HG03457 (cell line): ENCODE measurements at regions not wholly inside any gene's neighbourhood (a gene's known extent, or its start where the extent isn't known, plus 50 kb on each side); places are given as distances from the start of the nearest gene placed in this dataset.
A peak's percentile ranks its signal among the peaks of the same experiment; 100 is the strongest.

Experiments used
- ATAC-seq: cut with Tn5 transposase; IDR thresholded peaks from one replicate; pipeline ENCODE4 v1.9.1; 2021; ENCODE audit warnings: moderate number of reproducible peaks; ENCODE audit not compliant: unreplicated experiment

- no peak for ATAC-seq
These were observed 301.4 kb upstream of the IRAK1BP1 start for GRCh38 chr6:78565997-78566396.

DNA sequence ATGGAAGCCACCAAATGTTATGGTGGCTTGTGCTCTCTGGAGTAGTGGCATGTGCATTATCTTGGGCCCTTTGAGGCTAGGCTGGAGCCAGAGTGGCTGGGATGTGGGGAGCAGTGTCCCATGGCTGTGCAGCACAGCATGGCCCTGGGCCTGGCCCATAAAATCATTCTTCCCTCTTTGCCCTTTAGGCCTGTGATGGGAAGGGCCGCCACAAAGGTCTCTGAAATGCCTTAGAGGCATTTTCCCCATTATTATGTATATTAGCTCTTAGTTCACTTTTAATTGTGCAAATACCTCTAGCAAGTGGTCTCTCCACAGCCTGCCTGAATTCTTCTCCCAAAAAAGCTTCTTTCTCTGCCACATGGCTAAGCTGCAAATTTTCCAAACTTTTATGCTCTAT, 297.3 kb upstream of the IRAK1BP1 start:
- no peak for ATAC-seq

DNA sequence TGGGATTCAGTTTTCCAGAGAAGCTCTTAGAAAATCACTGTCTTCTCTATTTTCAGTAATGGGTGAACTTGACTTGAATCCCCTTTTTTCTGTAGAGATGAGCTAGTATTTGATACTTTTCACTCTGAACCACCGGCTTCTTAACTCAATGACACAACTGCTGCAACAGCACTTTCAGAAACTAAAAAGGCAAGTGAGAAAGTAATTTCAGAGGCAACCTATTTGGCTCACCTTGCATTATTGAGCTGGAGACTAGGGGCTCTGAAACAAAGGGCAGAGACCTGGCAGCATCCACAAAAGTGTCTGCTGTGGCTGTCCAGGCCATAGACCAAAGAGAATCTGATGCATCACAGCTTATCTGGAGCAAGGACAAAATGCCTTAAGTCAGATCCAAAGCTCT, 289.8 kb upstream of the IRAK1BP1 start:
- ATAC-seq: no peak

DNA sequence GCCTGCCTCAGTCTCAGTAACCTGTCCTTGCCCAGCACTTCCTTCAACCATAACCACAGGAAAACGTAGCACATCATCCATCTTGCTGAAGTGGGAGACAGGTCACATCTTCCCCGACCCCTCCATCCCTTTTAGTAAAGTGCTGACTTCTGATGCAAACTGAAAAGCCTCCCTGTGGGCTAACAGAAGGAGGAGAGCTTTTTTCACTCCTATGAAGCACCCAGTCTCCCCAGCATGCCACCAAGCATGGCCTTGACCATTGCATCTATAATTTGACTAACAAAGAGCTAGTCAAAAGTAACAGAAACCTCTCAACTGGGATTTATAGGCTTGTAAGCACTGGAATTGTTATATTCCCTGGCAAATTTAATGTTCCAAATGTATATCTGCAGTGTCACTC, 288.9 kb upstream of the IRAK1BP1 start:
- ATAC-seq: no peak

DNA sequence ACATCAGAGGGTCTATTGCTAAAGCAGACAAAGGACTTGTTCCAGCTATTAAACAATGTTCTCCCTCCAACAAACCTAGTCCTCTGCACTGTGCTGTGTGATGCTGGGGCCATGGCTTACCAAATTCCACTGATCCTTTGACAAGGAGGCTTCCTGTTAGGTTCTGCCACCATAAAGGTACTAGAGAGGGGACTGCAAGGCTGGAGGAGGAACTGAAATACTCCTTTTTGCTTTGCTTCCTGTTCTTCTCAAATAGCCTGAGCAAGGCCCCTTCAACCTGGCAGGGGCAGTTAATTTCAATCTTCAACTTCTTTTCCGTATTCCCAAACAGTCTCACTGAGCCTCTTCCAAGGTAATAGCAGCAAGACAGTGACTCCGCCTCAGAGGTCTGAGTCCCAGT, 286.4 kb upstream of the IRAK1BP1 start:
- no peak for ATAC-seq

DNA sequence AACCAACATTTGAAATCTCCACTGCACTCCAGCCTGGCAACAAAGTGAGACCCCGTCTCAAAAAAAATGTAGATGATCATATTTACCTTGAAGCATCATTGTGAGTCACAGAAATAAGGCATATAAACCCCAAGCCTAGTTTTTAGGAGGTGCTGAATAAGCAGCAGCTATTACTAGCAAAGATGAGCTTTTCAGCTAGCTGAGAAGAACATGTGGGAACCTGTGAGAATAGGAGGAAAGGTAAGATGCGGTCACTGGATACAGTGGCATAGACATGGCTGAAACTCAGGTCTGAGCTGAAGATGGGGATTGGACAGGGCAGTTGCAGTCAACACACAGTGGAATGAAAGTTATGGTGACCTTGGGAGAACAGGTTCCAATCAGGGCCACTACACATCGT, 284.3 kb upstream of the IRAK1BP1 start:
- ATAC-seq: no peak

DNA sequence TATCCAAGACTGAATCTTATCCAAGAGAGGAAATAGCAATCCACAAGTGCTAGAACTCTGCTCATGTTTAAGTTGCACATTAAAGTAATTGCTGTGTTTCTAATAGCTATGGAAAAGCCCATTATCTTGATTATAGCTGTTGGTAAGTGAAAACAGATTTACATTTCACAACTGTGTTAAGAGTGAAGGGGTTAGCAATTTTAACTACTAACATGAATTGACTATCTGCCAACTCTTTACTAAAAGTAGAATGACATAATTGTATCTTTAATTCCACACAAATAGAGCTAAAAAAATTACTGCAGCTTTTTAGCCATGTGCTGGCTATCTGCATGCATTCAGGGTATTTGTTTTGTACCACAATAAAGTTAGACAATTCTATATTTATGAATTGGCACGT, 277.9 kb upstream of the IRAK1BP1 start:
- no peak for ATAC-seq

DNA sequence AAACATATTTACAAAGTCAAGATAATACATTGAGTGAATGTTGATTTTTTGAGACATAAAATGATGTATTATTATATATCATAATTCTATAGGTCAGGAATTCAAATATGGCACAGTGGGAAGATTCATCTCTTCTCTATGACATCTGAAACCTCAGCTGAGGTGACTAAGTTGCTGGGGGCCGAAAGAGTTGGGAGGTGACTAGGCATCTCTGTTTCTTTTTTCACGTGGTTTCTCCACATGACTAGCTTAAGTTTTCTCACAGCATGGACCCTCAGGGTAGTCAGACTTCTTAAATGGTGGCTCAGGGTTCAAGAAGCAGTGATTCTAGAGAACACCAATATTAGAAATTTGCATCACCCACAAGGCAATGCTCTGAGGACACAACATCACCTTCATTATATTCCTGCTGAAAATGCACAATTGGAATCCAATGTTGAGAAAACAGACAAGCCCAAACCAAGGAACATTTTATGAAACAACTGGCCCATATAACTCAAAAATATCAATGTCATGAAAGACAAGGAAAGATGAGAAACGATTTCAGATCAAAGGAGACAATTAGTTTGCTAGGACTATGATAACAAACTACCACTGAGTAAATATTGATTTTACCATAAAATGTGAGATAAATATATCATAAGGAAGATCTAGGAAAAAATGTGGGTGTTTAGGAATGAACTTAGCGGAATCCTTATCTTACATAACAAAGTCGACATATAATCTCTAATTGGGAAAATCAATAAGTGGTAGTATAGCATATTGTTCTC, 273.3 kb upstream of the IRAK1BP1 start:
- ATAC-seq: no peak

DNA sequence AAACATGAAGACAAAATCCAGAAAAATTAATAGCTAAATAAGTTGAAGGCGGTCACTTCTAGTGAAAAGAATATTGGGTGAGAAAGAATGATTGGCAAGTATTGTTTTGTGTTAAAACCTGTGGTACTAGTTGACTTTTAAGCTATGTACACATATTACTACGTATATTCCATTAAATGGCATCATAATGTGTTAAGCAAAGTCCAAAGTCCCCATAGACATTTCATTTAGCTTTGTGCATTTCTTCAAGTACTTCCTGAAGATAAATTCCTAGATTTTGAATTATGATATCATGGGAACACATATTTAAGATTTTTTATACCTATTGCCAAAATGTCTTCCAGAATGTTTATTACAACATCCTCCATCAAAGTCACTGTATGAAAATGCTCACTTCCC, 272.7 kb upstream of the IRAK1BP1 start:
- ATAC-seq: no peak

GRCh38 chr6:78597966-78598365, 269.4 kb upstream of the IRAK1BP1 start:
- no peak for ATAC-seq

DNA sequence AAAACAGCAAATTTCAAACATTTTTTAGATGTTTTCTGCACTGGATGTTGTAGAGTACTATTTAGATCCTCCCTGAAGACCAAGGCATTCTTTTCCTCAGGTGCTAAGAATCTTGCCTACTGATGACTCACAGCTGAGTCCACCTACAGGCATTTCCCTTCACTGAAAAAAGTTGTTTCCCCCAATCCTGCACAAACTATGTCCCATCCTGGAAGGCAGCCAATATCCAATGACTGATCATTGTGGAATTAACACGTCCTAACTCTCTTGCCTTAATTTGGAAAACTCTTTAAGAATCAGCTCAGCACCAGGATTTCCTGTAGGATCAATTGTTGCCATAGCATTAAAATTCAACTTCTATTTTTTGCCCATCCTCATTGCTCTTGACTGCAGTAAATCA, 268.4 kb upstream of the IRAK1BP1 start:
- ATAC-seq: no peak

- no peak for ATAC-seq
These were observed 267.8 kb upstream of the IRAK1BP1 start for GRCh38 chr6:78599526-78599925.

DNA sequence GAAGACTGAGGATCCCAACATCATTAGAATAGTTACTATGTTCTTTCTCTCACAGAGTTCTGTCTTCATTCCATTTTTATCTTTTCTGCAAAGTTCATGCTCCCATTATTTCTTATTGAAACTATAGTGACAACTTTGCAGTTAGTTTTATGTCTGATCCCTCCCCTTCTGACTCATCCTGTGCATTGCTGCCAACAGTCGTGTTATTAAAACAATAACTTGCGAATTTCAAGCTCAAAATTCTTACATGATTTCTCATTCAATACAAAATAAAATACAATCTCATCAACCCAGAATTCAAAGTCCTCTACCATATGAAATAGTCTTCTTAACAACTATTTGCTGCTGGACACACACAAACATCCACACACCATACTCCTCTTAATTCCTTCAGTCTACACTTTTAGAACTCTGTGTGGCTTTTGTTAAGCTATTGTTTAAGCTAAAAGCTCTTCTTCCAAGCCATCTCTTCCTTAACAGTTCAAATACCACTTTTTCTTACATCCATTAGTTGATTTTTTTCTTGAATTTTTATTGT, 261.4 kb upstream of the IRAK1BP1 start:
- no peak for ATAC-seq

DNA sequence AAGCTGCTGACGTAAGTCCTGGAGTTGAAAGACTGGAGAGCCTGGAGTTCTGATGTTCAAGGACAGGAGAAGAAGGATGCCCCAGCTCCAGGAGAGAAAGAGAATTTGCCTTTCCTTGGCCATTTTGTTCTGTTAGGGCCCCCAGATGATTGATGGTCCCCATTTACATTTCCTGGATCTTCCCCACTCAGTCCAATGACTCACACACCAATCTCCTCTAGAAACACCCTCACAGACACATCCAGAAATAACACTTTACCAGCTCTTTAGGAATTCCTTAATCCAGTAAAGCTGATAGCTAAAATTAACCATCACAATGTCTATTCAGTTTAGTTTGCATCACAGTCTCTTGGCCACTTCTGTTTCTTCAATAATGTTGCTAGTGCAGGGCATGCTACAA, 260.2 kb upstream of the IRAK1BP1 start:
- no peak for ATAC-seq

GRCh38 chr6:78611102-78611620, 256.2 kb upstream of the IRAK1BP1 start:
- ATAC-seq: no peak

DNA sequence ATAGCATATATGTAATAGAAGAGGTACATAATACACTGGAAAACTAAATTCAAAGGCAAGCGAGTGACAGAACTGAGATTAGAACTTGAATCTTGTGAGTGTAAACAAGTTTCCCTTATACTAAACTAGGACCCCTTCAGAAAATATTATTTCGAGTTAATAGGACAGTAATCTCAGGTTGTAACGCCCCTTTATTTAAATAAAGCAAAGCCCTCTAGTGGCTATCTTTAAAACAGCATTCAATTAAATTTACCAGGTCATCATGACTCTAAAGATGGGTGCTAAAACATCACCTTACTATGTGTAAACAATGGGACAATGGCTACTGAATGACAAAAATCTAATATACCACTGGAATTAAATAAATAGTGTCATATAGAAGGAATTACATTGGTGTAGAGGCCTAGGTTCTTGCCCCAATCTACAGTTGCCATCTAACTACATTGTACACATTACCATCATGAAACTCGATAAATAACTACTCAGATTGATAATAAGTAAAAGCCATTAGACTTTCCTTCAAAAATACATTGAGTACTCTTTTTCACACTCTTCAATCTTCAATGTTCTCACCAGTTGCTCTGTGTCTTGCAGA, 255.4 kb upstream of the IRAK1BP1 start:
- no peak for ATAC-seq

DNA sequence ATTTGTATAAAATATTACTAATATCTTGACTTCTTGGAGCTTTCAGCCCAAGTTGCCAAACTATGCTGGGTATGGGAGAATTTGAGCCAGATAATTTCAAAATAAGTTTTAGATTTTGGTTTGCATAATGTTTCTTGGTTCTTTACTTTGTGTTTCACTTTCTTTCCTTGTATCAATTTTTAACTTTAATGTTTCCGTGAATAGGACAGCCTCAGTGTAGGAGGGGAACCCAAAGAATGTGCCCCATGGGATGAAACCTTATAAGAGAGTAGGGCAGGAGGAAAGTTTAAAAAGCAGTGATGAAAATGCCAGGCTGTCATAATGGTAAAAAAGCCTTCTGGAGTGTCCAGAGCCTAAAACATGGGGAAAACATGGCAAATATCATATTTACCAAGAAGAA, 252.4 kb upstream of the IRAK1BP1 start:
- peak; percentile 46 for ATAC-seq

DNA sequence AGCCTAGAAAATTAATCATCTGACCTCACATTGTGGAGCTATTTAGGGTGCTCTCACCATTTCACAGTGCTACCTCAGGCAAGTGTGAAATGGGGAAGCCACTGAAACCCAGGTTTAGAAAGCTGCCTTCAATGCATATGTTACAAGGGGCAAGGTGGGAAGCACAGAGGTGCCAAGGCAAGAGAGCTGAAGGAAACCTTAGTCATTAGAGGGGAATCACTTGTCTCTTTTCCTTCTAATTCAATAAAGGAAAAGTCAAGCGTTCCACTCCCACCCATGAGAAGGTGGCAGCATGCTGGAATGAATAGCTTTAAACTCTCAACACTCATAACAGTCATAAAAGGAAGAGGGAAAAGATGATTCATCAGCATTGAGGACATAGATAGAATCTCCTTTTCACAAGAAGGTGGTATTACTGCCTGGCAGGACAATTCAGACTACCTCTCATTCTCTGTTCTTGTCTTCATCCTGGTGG, 251.9 kb upstream of the IRAK1BP1 start:
- peak; percentile 69 for ATAC-seq

GRCh38 chr6:78618970-78619369, 248.4 kb upstream of the IRAK1BP1 start:
- no peak for ATAC-seq

DNA sequence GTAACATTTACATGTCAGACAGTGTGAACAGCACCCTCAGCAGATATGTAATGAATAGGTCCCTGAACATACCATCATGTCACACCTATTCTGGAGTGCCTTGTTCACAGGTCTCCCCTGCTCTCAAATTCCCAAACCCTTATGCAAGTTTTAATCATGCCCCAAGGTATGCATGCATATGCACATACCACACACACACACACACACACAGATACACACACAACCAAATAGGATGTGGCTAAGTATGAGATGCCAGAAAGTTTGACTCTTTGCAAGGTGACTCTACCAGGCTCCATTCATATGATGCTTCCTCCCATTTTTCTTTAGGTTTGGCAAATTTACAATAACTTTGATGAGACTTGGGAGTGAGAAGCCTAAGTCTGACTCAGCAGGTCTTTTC, 243.8 kb upstream of the IRAK1BP1 start:
- ATAC-seq: no peak

GRCh38 chr6:78629154-78629721, 238.1 kb upstream of the IRAK1BP1 start:
- ATAC-seq: no peak

DNA sequence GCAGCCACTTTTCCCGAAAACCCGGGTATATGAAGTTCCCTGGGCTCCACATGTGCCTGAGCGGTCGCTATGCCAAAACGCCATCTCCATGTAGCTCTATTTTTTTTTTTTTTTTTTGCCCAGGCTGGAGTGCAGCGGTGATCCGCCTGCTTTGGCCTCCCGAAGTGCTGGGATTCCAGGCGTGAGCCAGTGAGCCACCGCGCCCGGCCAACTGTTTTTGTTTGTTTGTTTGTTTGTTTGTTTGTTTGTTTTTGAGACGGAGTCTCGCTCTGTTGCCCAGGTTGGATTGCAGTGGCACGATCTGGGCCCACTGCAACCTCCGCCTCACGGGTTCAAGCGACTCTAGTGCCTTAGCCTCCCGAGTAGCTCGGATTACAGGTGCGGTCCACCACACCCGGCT, 237.5 kb upstream of the IRAK1BP1 start:
- ATAC-seq: no peak
